Activated B cell treated with CpG ODN at 0.5 μM for 24 hours (primary cell): ENCODE measurements at regions not wholly inside any gene's neighbourhood (a gene's known extent, or its start where the extent isn't known, plus 50 kb on each side); places are given as distances from the start of the nearest gene placed in this dataset.

Experiments used
- ATAC-seq: fragments of 200-7000 bp; cut with Tn5 transposase; one replicate; pipeline ENCODE4 v1.10.0; 2021; ENCODE audit warnings: low read depth, mild to moderate bottlenecking, moderate library complexity
- CTCF ChIA-PET: fragments of 350-600 bp; sonication (Branson Sonifier 250); formaldehyde crosslinking; loops from one replicate; lab custom pipeline; 2021; ENCODE audit warnings: antibody characterized with exemption; lab: Charles Lee
- POLR2A ChIA-PET: fragments of 350-600 bp; sonication (Branson Sonifier 250); formaldehyde crosslinking; loops from one replicate; lab custom pipeline; 2021; ENCODE audit warnings: antibody characterized with exemption; lab: Charles Lee
- DNase-seq: peaks from one replicate; pipeline ENCODE4 v3.0.0; 2022
- H3K27ac Mint-ChIP-seq: one replicate; pipeline ENCODE4 v1.8.0; 2020; ENCODE audit warnings: mixed read lengths
- H3K27me3 Mint-ChIP-seq: one replicate; pipeline ENCODE4 v1.8.0; 2021; ENCODE audit warnings: mixed read lengths
- H3K36me3 Mint-ChIP-seq: one replicate; pipeline ENCODE4 v1.8.0; 2021; ENCODE audit warnings: low read depth, mixed read lengths
- H3K4me1 Mint-ChIP-seq: one replicate; pipeline ENCODE4 v1.8.0; 2021; ENCODE audit warnings: mixed read lengths
- H3K4me3 Mint-ChIP-seq: one replicate; pipeline ENCODE4 v1.8.0; 2020; ENCODE audit warnings: mild to moderate bottlenecking, mixed read lengths
- H3K9me3 Mint-ChIP-seq: one replicate; pipeline ENCODE4 v1.8.0; 2020; ENCODE audit warnings: mixed read lengths
- CTCF ChIP-seq: fragments of 200-600 bp; IDR thresholded peaks from one replicate; pipeline ENCODE4 v1.8.0; 2022; ENCODE audit warnings: antibody characterized with exemption, mild to moderate bottlenecking
- intact Hi-C: fragments of 100-400 bp; cut with micrococcal nuclease; formaldehyde crosslinking; loops from one replicate; pipeline ENCODE4 v1.15.1; 2024

DNA sequence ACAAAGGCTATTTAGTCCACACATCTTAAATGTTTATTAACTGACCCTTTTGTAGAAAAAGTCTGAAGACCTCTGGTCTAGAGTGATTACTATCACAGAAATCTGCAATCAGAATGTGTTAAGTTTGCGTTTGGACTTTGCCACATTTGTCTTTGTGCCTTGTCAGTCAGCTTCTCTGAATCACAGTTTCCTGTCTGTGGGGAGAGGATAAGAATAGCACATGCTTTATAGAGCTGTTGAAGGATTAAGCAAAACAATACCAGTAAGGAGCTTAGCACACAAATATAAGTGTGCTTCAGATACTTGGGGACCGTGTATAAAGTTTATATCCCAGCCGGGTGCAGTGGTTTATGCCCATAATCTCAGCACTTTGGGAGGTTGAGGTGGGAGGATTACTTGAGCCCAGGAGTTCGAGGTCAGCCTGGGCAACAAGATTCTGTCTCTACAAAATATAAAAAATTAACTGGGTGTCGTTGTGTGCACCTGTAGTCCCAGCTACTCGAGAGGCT, 63.0 kb upstream of the BTG1 start:
- H3K4me1 Mint-ChIP-seq, result peaks cover 28% of the 10 kb centered on the region
- peaks cover 3% of the 10 kb centered on the region for H3K9me3 Mint-ChIP-seq
- H3K4me3 Mint-ChIP-seq, result peak overlapping the region; percentile 61
- intact Hi-C loops, result loop anchor here (1.0 to 2.0 kb wide), 3 partner anchors 22 to 62 kb away; no protein-coding TSS in a partner anchor
- no peaks in the 10 kb centered on the region for H3K36me3 Mint-ChIP-seq
- ChIA-PET POLR2A (interaction anchor here (0.8 to 4.0 kb wide), 18 partner anchors 10 to 294 kb away, joined by 3 to 75 read pairs (median 5); partner anchors contain the start of gene BTG1), CTCF (interaction anchor here (0.6 to 1.1 kb wide), 4 partner anchors 37 to 362 kb away, joined by 3 to 4 read pairs (median 3); partner anchors contain the start of gene BTG1)
- DNase-seq, result no peak
- TF ChIP-seq CTCF, result no peak
- no peaks in the 10 kb centered on the region for H3K27me3 Mint-ChIP-seq
- peak; percentile 84 for ATAC-seq
- peak overlapping the region; percentile 70 for H3K27ac Mint-ChIP-seq

DNA sequence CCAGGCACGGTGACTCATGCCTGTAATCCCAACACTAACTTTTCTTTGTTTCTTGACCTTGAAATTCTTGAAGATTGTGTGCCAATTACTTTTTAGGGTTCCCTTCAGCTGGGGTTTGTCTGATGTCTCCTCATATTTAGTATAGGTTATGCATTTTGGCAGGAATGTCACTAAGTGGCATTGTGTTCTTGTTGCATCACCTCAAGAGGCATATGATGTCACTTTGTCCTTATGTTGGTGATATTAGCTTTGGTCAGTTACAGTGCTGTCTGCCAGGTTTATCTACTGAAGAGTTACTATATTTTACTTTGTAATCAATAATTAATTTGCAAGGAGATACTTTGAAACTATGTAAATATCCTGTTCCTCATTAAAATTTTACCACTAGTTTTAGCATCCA, 61.0 kb upstream of the BTG1 start:
- DNase-seq (no peak), ATAC-seq (no peak)
- no peak overlapping the region for H3K27ac Mint-ChIP-seq
- peaks cover 28% of the 10 kb centered on the region for H3K4me1 Mint-ChIP-seq
- ChIA-PET POLR2A (interaction anchor here (2.5 to 4.0 kb wide), 3 partner anchors 61 to 239 kb away, joined by 18 to 75 read pairs (median 19); partner anchors contain the start of gene BTG1), CTCF (no interaction called here)
- H3K36me3 Mint-ChIP-seq, result no peaks in the 10 kb centered on the region
- peaks cover 3% of the 10 kb centered on the region for H3K9me3 Mint-ChIP-seq
- no peak overlapping the region for H3K4me3 Mint-ChIP-seq
- no peak for TF ChIP-seq CTCF
- H3K27me3 Mint-ChIP-seq, result no peaks in the 10 kb centered on the region
- intact Hi-C loops, result no loop called here

DNA sequence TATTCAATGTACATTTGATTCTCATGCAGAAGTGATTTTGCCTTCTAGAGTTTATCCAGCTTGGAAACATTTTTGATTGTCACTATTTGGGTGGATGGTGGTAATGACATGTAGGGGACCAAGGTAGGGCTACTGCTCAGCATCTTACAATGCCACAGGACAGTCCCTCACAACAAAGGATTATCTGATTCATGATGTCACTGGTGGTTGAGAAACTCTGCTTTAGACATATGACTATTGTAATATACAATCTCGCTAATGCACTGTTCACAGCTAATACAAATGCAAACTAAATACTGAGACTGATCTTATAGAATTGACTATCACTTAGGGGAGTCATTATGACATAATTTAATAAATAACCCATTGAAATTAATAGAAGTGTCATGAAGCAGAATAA, 60.4 kb upstream of the BTG1 start:
- ATAC-seq (no peak), DNase-seq (no peak)
- Mint-ChIP-seq H3K9me3 (peaks cover 3% of the 10 kb centered on the region), H3K4me1 (peaks cover 28% of the 10 kb centered on the region), H3K4me3 (no peak overlapping the region), H3K36me3 (no peaks in the 10 kb centered on the region), H3K27ac (no peak overlapping the region), H3K27me3 (no peaks in the 10 kb centered on the region)
- ChIA-PET POLR2A (interaction anchor here (4.0 kb wide), 1 partner anchor 61 kb away, joined by 75 read pairs; the partner anchor contains the start of gene BTG1), CTCF (no interaction called here)
- no peak for TF ChIP-seq CTCF
- intact Hi-C loops, result no loop called here

DNA sequence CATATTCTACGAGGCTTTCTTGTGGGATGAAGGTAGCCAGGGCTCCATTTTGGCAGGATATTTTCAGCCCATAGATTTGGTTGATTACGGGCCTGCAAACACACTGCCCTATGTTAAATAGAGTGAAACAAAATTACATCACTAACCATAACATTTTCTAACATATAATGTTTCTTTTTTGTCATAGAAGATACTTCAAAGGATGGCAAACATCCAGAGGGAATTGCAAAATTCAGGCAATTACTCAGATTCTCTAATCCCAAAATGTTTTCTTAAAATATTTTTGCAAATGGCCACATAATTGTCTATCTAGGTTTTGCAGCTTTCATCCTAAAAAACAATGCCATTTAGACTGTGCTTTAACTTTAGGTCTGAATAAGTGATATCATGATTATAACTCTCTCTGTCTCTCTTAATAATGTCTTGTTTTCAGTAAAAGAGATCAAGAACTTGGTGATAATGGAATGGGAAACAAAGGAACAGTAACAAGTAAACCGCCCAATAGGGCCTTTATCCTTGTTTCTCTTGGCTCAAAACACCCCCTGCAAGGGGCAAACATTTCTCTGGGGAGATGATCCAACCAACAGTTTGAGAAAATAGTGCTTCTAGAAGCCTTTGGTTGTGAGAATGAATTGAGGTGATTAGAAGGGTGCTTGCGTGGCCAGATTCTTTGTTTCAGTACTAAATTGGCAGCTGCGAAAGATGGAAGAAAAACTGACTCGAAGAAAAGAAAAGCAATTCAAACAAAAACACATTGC, 54.4 kb upstream of the BTG1 start:
- peaks cover 5% of the 10 kb centered on the region for H3K9me3 Mint-ChIP-seq
- H3K36me3 Mint-ChIP-seq, result no peaks in the 10 kb centered on the region
- no peak overlapping the region for H3K27ac Mint-ChIP-seq
- H3K4me3 Mint-ChIP-seq, result no peak overlapping the region
- H3K4me1 Mint-ChIP-seq, result no peaks in the 10 kb centered on the region
- intact Hi-C loops, result no loop called here
- no peak for TF ChIP-seq CTCF
- ChIA-PET CTCF (no interaction called here), POLR2A (interaction anchor here (1.0 to 1.5 kb wide), 2 partner anchors 53 to 163 kb away, joined by 4 read pairs; no protein-coding TSS in a partner anchor)
- no peaks in the 10 kb centered on the region for H3K27me3 Mint-ChIP-seq
- no peak for ATAC-seq
- no peak for DNase-seq

- Mint-ChIP-seq H3K4me1 (peaks cover 13% of the 10 kb centered on the region), H3K9me3 (peaks cover 5% of the 10 kb centered on the region), H3K36me3 (no peaks in the 10 kb centered on the region), H3K27me3 (no peaks in the 10 kb centered on the region), H3K4me3 (no peak overlapping the region), H3K27ac (no peak overlapping the region)
- ATAC-seq, result no peak
- CTCF ChIA-PET, result no interaction called here
- TF ChIP-seq CTCF, result no peak
- intact Hi-C loops, result no loop called here
- no peak for DNase-seq
- POLR2A ChIA-PET, result interaction anchor here (1.0 to 1.6 kb wide), 3 partner anchors 11 to 52 kb away, joined by 3 to 6 read pairs (median 5); partner anchors contain the start of gene BTG1
Measured at GRCh38 chr12:92197815-92198214, 52.2 kb upstream of the BTG1 start.
